SK-N-MC (cell line): ENCODE measurements at regions not wholly inside any gene's neighbourhood (a gene's known extent, or its start where the extent isn't known, plus 50 kb on each side); places are given as distances from the start of the nearest gene placed in this dataset.

Source experiments
- EZH2 ChIP-seq: fragments of 200-600 bp; sonication (generic); IDR thresholded peaks from one replicate; pipeline ENCODE4 v1.6.1; 2017; ENCODE audit warnings: antibody characterized with exemption
- POLR2AphosphoS5 ChIP-seq: IDR thresholded peaks from 2 replicates; pipeline ENCODE4 v1.6.1; 2012; ENCODE audit warnings: mild to moderate bottlenecking, low read depth, low read length, borderline replicate concordance

- TF ChIP-seq POLR2AphosphoS5 (no peak), EZH2 (no peak)
Observed at GRCh38 chr3:117218641-117219048, 509.1 kb downstream of the TUSC7 start.
